Esophagus squamous epithelium (tissue), 5 donors: ENCODE measurements at regions not wholly inside any gene's neighbourhood (a gene's known extent, or its start where the extent isn't known, plus 50 kb on each side); places are given as distances from the start of the nearest gene placed in this dataset.

Experiments
- DNase-seq: peaks from one replicate; lab custom pipeline; 2025; lab: John Stamatoyannopoulos, UW
- H3K27ac ChIP-seq, 4 donors: fragments of 200-600 bp; sonication (generic); one replicate each; pipeline ENCODE4 v1.5.1; 2016 to 2019; ENCODE audit warnings: mild to moderate bottlenecking in 1 of 4
- H3K27me3 ChIP-seq, 4 donors: fragments of 200-600 bp; sonication (generic); 1 replicate in 3 of 4; 2 replicates in 1 of 4; pipeline versions ENCODE4 v1.5.1 to v1.6.0; 2017 to 2021; ENCODE audit warnings: antibody characterized with exemption in 1 of 4
- H3K36me3 ChIP-seq, 3 donors: fragments of 200-600 bp; sonication (generic); one replicate each; pipeline ENCODE4 v1.5.1; 2016 to 2019
- H3K4me1 ChIP-seq, 3 donors: fragments of 200-600 bp; sonication (generic); one replicate each; pipeline ENCODE4 v1.5.1; 2017 to 2019
- H3K4me3 ChIP-seq, 4 donors: fragments of 200-600 bp; sonication (generic); 1 replicate in 3 of 4; 2 replicates in 1 of 4; pipeline ENCODE4 v1.5.1; 2016 to 2019; ENCODE audit warnings: mild to moderate bottlenecking in 2 of 4, moderate library complexity in 1 of 4
- H3K9me3 ChIP-seq, 3 donors: fragments of 200-600 bp; sonication (generic); one replicate each; pipeline ENCODE4 v1.5.1; 2016 to 2019
- POLR2A ChIP-seq, 4 donors: fragments of 450-650 bp; IDR thresholded peaks; one replicate each; pipeline ENCODE4 v1.6.1; 2017; ENCODE audit warnings: antibody characterized with exemption in 4 of 4, mild to moderate bottlenecking in 4 of 4, moderate library complexity in 3 of 4
- WGBS, 2 donors: methylation state at CpG; one replicate each; pipeline ENCODE4 v1.1.5; 2018; 5-methylcytosine and 5-hydroxymethylcytosine counted together
- intact Hi-C: fragments of 100-400 bp; cut with DNase I; formaldehyde crosslinking; loops from one replicate; pipeline ENCODE4 v1.15.0; 2022
- TF ChIP-seq, protein P1 (sequence below), 6 experiments: fragments of 450-650 bp in 4 of 6; fragments of 200-600 bp in 2 of 6; sonication (generic) in 2 of 6; IDR thresholded peaks; one replicate each; pipeline ENCODE4 v1.5.1; 2016 to 2019; ENCODE audit warnings: antibody characterized with exemption in 6 of 6, mild to moderate bottlenecking in 4 of 6, moderate library complexity in 4 of 6
- donor health status: DM: yes; HTN: yes; CAD: no.

DNA sequence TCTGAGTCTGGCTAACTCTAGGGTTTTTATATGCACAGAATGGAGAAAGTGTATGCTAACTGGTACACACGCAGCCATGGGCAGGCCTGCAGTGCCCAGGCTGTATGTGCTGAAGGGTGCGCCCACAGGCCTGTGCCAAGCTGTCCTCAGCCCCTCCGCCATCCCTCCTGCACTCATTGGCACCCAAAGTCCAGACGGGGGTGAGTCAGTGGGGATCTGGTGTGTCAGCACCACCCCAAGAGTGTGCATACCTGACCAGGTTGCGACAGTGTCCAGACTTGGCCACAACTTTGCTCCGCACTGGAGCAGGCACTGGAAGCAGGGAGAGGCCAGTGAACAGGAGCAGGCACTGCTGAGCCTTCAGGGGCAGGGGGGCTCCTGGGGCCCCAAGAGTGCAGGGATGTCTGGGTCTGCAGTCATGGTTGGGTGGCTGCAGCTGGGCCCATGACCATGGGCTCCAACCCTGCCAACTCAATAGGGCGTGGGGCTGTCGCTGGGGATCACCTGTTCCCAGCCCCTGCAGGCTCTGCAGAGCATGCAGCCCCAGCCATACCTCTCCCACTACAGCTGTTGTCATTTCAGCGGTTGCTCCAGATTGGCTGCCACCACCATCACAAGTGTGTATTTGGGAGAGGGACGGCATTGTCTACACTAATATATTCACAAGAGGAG, 717.8 kb downstream of the EPHA7 start:
- H3K27me3 ChIP-seq, result no peaks in the 10 kb centered on the region
- H3K4me3 ChIP-seq, result no peak overlapping the region
- intact Hi-C loops, result no loop called here
- peaks cover 0 to 7% (median 0%) of the 10 kb centered on the region in 3 donors for H3K9me3 ChIP-seq
- no peak for DNase-seq
- H3K36me3 ChIP-seq, result no peaks in the 10 kb centered on the region
- WGBS, 2 donors, result 70 to 94% methylated on average over 1 to 4 of the region's 10 CpGs
- no peak overlapping the region for H3K27ac ChIP-seq
- TF ChIP-seq, protein P1, sequence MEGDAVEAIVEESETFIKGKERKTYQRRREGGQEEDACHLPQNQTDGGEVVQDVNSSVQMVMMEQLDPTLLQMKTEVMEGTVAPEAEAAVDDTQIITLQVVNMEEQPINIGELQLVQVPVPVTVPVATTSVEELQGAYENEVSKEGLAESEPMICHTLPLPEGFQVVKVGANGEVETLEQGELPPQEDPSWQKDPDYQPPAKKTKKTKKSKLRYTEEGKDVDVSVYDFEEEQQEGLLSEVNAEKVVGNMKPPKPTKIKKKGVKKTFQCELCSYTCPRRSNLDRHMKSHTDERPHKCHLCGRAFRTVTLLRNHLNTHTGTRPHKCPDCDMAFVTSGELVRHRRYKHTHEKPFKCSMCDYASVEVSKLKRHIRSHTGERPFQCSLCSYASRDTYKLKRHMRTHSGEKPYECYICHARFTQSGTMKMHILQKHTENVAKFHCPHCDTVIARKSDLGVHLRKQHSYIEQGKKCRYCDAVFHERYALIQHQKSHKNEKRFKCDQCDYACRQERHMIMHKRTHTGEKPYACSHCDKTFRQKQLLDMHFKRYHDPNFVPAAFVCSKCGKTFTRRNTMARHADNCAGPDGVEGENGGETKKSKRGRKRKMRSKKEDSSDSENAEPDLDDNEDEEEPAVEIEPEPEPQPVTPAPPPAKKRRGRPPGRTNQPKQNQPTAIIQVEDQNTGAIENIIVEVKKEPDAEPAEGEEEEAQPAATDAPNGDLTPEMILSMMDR (IDR thresholded peaks at IDR 0.05), result no peak
- no peak for TF ChIP-seq POLR2A (IDR thresholded peaks at IDR 0.05)
- H3K4me1 ChIP-seq, result no peaks in the 10 kb centered on the region

DNA sequence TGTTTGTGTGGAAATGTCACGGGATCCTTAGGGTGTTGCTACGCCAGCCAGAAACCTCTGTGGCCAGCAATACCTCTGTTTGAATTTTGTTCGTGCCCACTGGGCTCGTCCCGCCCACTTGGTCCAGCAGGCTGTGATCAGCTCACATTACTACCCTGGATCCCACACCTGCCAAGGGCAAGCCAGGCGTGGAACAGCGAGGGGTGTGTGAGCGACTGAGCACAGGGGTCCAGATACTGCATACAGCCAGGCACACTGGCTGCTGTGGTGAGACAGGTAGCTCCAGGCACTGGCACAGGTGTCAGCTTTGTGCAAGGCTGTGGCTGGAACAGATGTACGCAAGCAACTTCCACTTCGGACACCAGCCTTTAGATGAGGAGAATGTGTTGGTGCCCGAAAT, 718.9 kb downstream of the EPHA7 start:
- Histone ChIP-seq H3K4me1 (no peaks in the 10 kb centered on the region), H3K36me3 (no peaks in the 10 kb centered on the region), H3K4me3 (no peak overlapping the region), H3K27ac (no peak overlapping the region), H3K9me3 (peaks cover 0 to 7% (median 0%) of the 10 kb centered on the region in 3 donors), H3K27me3 (no peaks in the 10 kb centered on the region)
- intact Hi-C loops, result no loop called here
- WGBS, 2 donors, result 74% methylated on average over 5 to 9 of the region's 11 CpGs
- TF ChIP-seq, protein P1 (IDR thresholded peaks at IDR 0.05), result no peak
- TF ChIP-seq POLR2A (IDR thresholded peaks at IDR 0.05), result no peak
- DNase-seq, result no peak

DNA sequence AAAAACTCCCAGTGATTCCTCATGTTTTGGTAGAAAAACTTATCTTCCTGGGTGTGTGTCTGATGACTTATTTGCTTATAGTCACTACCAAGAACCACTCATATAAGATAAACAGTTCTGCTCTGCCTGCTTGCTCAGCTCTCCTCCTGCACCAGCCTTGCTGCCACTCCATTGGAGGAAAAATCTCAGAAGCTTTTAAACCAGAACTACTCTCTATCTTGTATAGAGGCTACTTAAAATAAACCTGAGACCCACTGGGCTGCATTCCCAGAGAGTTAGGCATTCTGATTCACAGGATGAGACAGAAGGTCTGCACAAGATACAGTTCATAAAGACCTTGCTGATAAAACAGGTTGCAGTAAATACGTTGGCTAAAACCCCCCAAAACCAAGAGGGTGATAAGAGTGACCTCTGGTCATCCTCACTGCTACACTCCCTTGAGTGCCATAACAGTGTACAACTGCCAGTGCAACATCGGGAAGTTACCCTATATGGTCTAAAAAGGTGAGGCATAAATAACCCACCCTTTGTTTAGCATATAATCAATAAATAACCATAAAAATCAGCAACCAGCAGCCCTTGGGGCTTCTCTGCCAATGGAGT, 728.3 kb downstream of the EPHA7 start:
- WGBS, 2 donors, result 45 to 58% methylated on average over 2 of the region's 2 CpGs
- Histone ChIP-seq H3K27me3 (no peaks in the 10 kb centered on the region), H3K4me1 (no peaks in the 10 kb centered on the region), H3K9me3 (no peaks in the 10 kb centered on the region), H3K36me3 (no peaks in the 10 kb centered on the region), H3K27ac (no peak overlapping the region), H3K4me3 (no peak overlapping the region)
- no peak for DNase-seq
- intact Hi-C loops, result no loop called here
- TF ChIP-seq, protein P1 (IDR thresholded peaks at IDR 0.05), result no peak
- TF ChIP-seq POLR2A (IDR thresholded peaks at IDR 0.05), result no peak

DNA sequence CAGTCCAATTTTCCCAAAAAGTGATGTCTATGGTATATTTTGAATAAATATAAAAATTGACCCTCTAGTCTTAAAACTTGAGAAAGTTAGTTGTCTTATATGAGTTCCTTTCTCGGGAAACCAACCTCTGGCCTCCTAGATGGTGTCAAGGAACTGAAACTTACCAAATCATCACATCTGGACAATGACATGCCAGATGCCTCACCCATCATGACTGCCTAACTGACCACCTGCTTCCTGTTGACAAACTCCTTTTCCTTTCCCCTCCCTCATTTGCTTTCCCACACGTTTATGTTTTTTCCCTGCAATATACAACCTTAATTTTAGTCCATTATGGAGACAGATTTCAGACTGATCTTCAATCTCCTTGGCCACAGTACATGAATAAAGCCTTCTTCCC, 731.0 kb downstream of the EPHA7 start:
- Histone ChIP-seq H3K4me1 (no peaks in the 10 kb centered on the region), H3K27me3 (no peaks in the 10 kb centered on the region), H3K27ac (no peak overlapping the region), H3K36me3 (no peaks in the 10 kb centered on the region), H3K4me3 (no peak overlapping the region), H3K9me3 (no peaks in the 10 kb centered on the region)
- no peak for TF ChIP-seq POLR2A (IDR thresholded peaks at IDR 0.05)
- TF ChIP-seq, protein P1 (IDR thresholded peaks at IDR 0.05), result no peak
- DNase-seq, result no peak
- 33 to 48% methylated on average over 2 of the region's 2 CpGs for WGBS, 2 donors
- intact Hi-C loops, result no loop called here

DNA sequence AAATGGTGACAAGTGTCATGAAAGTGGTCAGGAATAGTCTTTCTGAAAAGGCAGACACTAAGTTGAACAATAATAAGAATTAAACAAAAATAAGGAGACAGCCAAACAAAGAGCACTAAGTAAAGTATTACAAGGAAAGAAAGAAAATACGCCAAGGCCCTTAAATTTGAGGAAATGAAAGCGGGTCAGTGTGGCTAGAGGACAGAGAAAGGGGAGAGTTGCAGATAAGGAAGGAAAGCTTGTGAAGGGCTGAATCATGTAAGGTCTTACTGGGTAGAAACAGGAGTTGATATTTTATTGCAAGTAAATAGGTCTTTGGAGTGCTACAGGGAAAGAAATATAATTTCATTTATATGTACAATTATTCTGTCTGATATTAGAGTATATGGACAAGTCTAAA, 732.1 kb downstream of the EPHA7 start:
- H3K9me3 ChIP-seq, result no peaks in the 10 kb centered on the region
- intact Hi-C loops, result no loop called here
- 46 to 74% methylated on average over 2 of the region's 2 CpGs for WGBS, 2 donors
- H3K27me3 ChIP-seq, result no peaks in the 10 kb centered on the region
- no peak overlapping the region for H3K4me3 ChIP-seq
- no peak for DNase-seq
- H3K36me3 ChIP-seq, result no peaks in the 10 kb centered on the region
- no peaks in the 10 kb centered on the region for H3K4me1 ChIP-seq
- H3K27ac ChIP-seq, result no peak overlapping the region
- TF ChIP-seq POLR2A (IDR thresholded peaks at IDR 0.05), result no peak
- TF ChIP-seq, protein P1 (IDR thresholded peaks at IDR 0.05), result no peak
